GM12878 (cell line): ENCODE measurements at regions not wholly inside any gene's neighbourhood (a gene's known extent, or its start where the extent isn't known, plus 50 kb on each side); places are given as distances from the start of the nearest gene placed in this dataset.

Source experiments
- ATAC-seq: fragments of 200-7000 bp; cut with Tn5 transposase; 3 replicates; pipeline ENCODE4 v1.9.1; 2020; ENCODE audit warnings: mild to moderate bottlenecking, moderate library complexity
- BruUV-seq: library from RNA; stranded (reverse); fragments of 400-500 nt; replicated peaks from 2 replicates; lab custom pipeline; 2021; lab: Mats Ljungman, UMichigan
- CTCF ChIA-PET: fragments of 300-600 bp; sonication (Branson Sonifier 250); formaldehyde crosslinking; extraction: SDS; loops from one replicate; lab custom pipeline; 2021; ENCODE audit warnings: inconsistent platforms; lab: Yijun Ruan, JAX
- POLR2A ChIA-PET: fragments of 350-600 bp; formaldehyde crosslinking; extraction: SDS; loops from one replicate; lab custom pipeline; 2021; ENCODE audit warnings: inconsistent platforms; lab: Charles Lee
- RAD21 ChIA-PET: fragments of 300-600 bp; sonication (Branson Sonifier 250); formaldehyde crosslinking; loops from one replicate; lab custom pipeline; 2023; ENCODE audit warnings: antibody characterized with exemption; ENCODE audit not compliant: unreplicated experiment; lab: Charles Lee
- SMC1A ChIA-PET: fragments of 300-600 bp; sonication (Branson Sonifier 250); formaldehyde crosslinking; loops from one replicate; lab custom pipeline; 2023; ENCODE audit not compliant: unreplicated experiment, uncharacterized antibody; lab: Charles Lee
- DNase-seq: peaks from one replicate; pipeline ENCODE4 v3.0.0-alpha.2; 2011; ENCODE audit warnings: low read depth, low spot score
- FAIRE-seq: peaks from 3 replicates; lab custom pipeline; 2011; peaks lifted over from hg19 to GRCh38; lab: Jason Lieb, UNC
- H2AFZ ChIP-seq: 2 replicates; pipeline ENCODE4 v1.6.0; 2011; ENCODE audit warnings: low read depth, low read length, control low read depth; ENCODE audit not compliant: control insufficient read depth
- H3K27ac ChIP-seq: 2 replicates; pipeline ENCODE4 v1.5.1; 2011; ENCODE audit warnings: control low read depth; ENCODE audit not compliant: control insufficient read depth, insufficient read depth
- H3K27me3 ChIP-seq, 2 experiments: replicated peaks in 1 of 2; 2 replicates each; pipeline versions ENCODE4 v1.6.0 to v1.6.1; 2011; ENCODE audit warnings: low read length in 1 of 2; ENCODE audit not compliant: control insufficient read depth in 2 of 2, insufficient read depth in 2 of 2
- H3K36me3 ChIP-seq, 2 experiments: 2 replicates each; pipeline ENCODE4 v1.5.1; 2011; ENCODE audit warnings: low read length in 1 of 2; ENCODE audit not compliant: control insufficient read depth in 2 of 2, insufficient read depth in 2 of 2
- H3K4me1 ChIP-seq: 2 replicates; pipeline ENCODE4 v1.6.1; 2011; ENCODE audit warnings: mild to moderate bottlenecking, low read length, moderate library complexity, mixed read lengths; ENCODE audit not compliant: control insufficient read depth, insufficient read depth
- H3K4me2 ChIP-seq: 2 replicates; pipeline ENCODE4 v1.6.0; 2011; ENCODE audit warnings: control low read depth; ENCODE audit not compliant: control insufficient read depth, insufficient read depth
- H3K4me3 ChIP-seq: fragments of 200-600 bp; sonication (generic); 2 replicates; pipeline ENCODE4 v1.5.1; 2016
- H3K79me2 ChIP-seq: 2 replicates; pipeline ENCODE4 v1.6.0; 2011; ENCODE audit warnings: low read length; ENCODE audit not compliant: control insufficient read depth, insufficient read depth
- H3K9ac ChIP-seq: 2 replicates; pipeline ENCODE4 v1.8.0; 2011; ENCODE audit warnings: low read length, control low read depth, mixed read lengths; ENCODE audit not compliant: control insufficient read depth, insufficient read depth
- H3K9me3 ChIP-seq: replicated peaks from 3 replicates; pipeline ENCODE4 v1.5.1; 2011; ENCODE audit warnings: mild to moderate bottlenecking, low read length; ENCODE audit not compliant: control insufficient read depth, insufficient read depth
- H4K20me1 ChIP-seq: 2 replicates; pipeline ENCODE4 v1.6.0; 2011; ENCODE audit not compliant: control insufficient read depth, insufficient read depth
- BCL3 ChIP-seq: IDR thresholded peaks from 2 replicates; pipeline ENCODE4 v1.6.1; 2011; ENCODE audit warnings: borderline replicate concordance, low read depth, mild to moderate bottlenecking, moderate library complexity, low read length; ENCODE audit not compliant: insufficient read depth, poor library complexity, severe bottlenecking
- CBX3 ChIP-seq: fragments of 200-600 bp; sonication (generic); IDR thresholded peaks from 2 replicates; pipeline ENCODE4 v1.6.1; 2016; ENCODE audit warnings: low read depth, borderline replicate concordance
- CREM ChIP-seq: IDR thresholded peaks from 2 replicates; pipeline ENCODE4 v1.6.1; 2014; ENCODE audit warnings: antibody characterized with exemption, low read depth
- PAX5 ChIP-seq: IDR thresholded peaks from 2 replicates; pipeline ENCODE4 v1.6.1; 2011; ENCODE audit warnings: low read depth, low read length, borderline replicate concordance
- PAX8 ChIP-seq: fragments of 450-650 bp; IDR thresholded peaks from 2 replicates; pipeline ENCODE4 v1.6.1; 2017; ENCODE audit warnings: mild to moderate bottlenecking, moderate library complexity
- RELA ChIP-seq: fragments of 450-650 bp; IDR thresholded peaks from 2 replicates; pipeline ENCODE4 v1.8.0; 2014; ENCODE audit warnings: borderline replicate concordance; ENCODE audit not compliant: partially characterized antibody
- SREBF1 ChIP-seq: IDR thresholded peaks from 2 replicates; pipeline ENCODE4 v1.6.1; 2012; ENCODE audit warnings: mild to moderate bottlenecking, low read length
- TCF3 ChIP-seq: IDR thresholded peaks from 2 replicates; pipeline ENCODE4 v1.6.1; 2012; ENCODE audit warnings: low read depth, mild to moderate bottlenecking, low read length, borderline replicate concordance; ENCODE audit not compliant: insufficient read depth
- TCF7 ChIP-seq: IDR thresholded peaks from 2 replicates; pipeline ENCODE4 v1.6.1; 2014; ENCODE audit warnings: antibody characterized with exemption, borderline replicate concordance
- ZBTB40 ChIP-seq: fragments of 450-650 bp; IDR thresholded peaks from 2 replicates; pipeline ENCODE4 v1.6.1; 2016; ENCODE audit warnings: mild to moderate bottlenecking, moderate library complexity, borderline replicate concordance
- ZNF217 ChIP-seq: fragments of 450-650 bp; IDR thresholded peaks from 2 replicates; pipeline ENCODE4 v1.6.1; 2017; ENCODE audit warnings: antibody characterized with exemption, mild to moderate bottlenecking
- WGBS: methylation state at CpG from one replicate; pipeline ENCODE4 v1.1.6; 2016; ENCODE audit warnings: low lambda C conversion rate; ENCODE audit not compliant: insufficient replicate concordance, insufficient coverage; ENCODE audit errors: missing lambda C conversion rate; 5-methylcytosine and 5-hydroxymethylcytosine counted together
- in situ Hi-C: fragments of 300-500 bp; cut with MboI; formaldehyde crosslinking; loops from 9 replicates; pipeline ENCODE4 v1.14.3; 2018; ENCODE audit warnings: mixed read lengths
- intact Hi-C: fragments of 100-400 bp; cut with micrococcal nuclease; formaldehyde crosslinking; loops from one replicate; pipeline ENCODE4 v1.14.2; 2022; ENCODE audit not compliant: unreplicated experiment
- TF ChIP-seq, protein P1 (sequence below): fragments of 150-350 bp; IDR thresholded peaks from 2 replicates; pipeline ENCODE4 v1.6.1; 2014; ENCODE audit warnings: mild to moderate bottlenecking, low read depth, low read length

DNA sequence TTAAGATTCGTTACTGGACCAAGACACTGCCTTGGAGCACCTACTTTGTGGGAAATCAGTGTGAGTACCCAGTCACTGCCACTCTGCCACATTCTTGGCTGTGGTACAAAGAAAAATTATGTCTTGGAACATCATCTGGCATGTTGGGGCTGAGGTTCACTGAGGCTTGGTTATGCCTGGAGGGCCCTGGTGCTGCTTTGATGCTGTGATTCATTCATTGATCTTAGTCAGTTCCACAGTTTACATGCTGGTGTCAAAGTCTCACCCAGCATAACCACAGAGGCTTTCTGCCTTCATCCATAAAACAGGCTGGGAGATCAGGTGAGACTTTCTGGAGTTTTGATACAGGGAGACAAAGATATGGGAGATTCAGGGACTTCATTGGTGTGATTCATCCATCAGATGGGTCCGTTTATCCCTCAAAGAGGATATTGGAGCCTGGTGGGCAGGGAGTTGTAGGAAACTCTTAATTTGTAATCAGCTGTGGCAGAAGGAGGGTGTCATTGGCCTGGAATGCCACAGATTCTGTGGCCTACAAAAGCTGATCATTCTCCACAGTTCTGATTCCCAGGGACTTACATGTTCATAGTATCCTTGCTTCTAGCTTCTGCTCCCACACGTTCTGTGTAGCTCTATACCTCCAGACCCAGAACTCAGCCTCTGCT lies 322.5 kb downstream of the PMP22 start (continued):
- no peak for TF ChIP-seq CBX3
- TF ChIP-seq RELA, result no peak
- TF ChIP-seq, protein P1, sequence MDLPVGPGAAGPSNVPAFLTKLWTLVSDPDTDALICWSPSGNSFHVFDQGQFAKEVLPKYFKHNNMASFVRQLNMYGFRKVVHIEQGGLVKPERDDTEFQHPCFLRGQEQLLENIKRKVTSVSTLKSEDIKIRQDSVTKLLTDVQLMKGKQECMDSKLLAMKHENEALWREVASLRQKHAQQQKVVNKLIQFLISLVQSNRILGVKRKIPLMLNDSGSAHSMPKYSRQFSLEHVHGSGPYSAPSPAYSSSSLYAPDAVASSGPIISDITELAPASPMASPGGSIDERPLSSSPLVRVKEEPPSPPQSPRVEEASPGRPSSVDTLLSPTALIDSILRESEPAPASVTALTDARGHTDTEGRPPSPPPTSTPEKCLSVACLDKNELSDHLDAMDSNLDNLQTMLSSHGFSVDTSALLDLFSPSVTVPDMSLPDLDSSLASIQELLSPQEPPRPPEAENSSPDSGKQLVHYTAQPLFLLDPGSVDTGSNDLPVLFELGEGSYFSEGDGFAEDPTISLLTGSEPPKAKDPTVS, result no peak

- Histone ChIP-seq H2AFZ (no peak overlapping the region), H3K4me3 (no peak overlapping the region), H4K20me1 (no peaks in the 10 kb centered on the region), H3K4me1 (no peaks in the 10 kb centered on the region), H3K27me3 (no peaks in the 10 kb centered on the region), H3K9me3 (no peaks in the 10 kb centered on the region), H3K79me2 (no peaks in the 10 kb centered on the region), H3K9ac (no peak overlapping the region), H3K4me2 (no peak overlapping the region), H3K27ac (no peak overlapping the region), H3K36me3 (no peaks in the 10 kb centered on the region)
- TF ChIP-seq ZBTB40 (no peak), CREM (no peak), PAX8 (no peak), TCF3 (no peak), BCL3 (no peak), RELA (no peak), PAX5 (no peak), TCF7 (no peak), SREBF1 (no peak), ZNF217 (no peak)
- no TSS peak for BruUV-seq
- intact Hi-C loops, result no loop called here
- no peak for DNase-seq
- no peak for ATAC-seq
- ChIA-PET POLR2A (no interaction called here), CTCF (interaction anchor here (2.3 kb wide), 1 partner anchor 14 kb away, joined by 12 read pairs; no protein-coding TSS in a partner anchor), SMC1A (no interaction called here), RAD21 (no interaction called here)
- WGBS, result 31% methylated on average over 3 of the region's 3 CpGs
- in situ Hi-C loops, result no loop called here
- no peak for FAIRE-seq
Observed at GRCh38 chr17:14940938-14941265, 324.2 kb downstream of the PMP22 start.
